ENCODE measurements at regions not wholly inside any gene's neighbourhood (a gene's known extent, or its start where the extent isn't known, plus 50 kb on each side); places are given as distances from the start of the nearest gene placed in this dataset.
"Not testable (repeated sequence)": the region's sequence is repeated elsewhere in the genome, so short reads cannot be mapped to it uniquely, and the experiment has no call there.

DNA sequence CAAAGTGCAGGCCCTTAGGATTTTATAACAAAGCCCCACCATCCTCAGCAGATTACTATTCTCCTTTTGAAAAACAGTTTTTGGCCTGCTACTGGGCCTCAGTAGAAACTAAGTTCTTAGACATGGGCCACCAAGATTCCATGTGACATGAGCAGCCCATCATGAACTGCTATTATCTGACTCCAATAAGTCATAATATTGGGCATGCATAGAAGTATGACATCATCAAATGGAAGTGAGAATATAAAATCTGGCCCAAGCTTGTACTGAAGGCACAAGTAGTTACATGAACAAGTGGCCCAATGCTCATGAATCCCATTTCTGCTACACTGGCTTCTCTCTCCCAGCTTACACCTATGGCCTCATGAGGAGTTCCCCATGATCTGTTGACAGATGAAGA lies 404.8 kb downstream of the EPHA5 start:
- no peak for DNase-seq

GRCh38 chr4:65259296-65259695 lies 411.0 kb downstream of the EPHA5 start:
- no peak for DNase-seq

GRCh38 chr4:65250916-65251315 lies 419.4 kb downstream of the EPHA5 start:
- DNase-seq: no peak

- no peak for DNase-seq
Observed at GRCh38 chr4:65249111-65249510, 421.2 kb downstream of the EPHA5 start.

GRCh38 chr4:65242156-65242846 lies 428.0 kb downstream of the EPHA5 start:
- no peak for DNase-seq

GRCh38 chr4:65241257-65241997 lies 428.9 kb downstream of the EPHA5 start:
- DNase-seq: no peak

- no peak for DNase-seq
Observed at GRCh38 chr4:65234061-65234460, 436.2 kb downstream of the EPHA5 start.

- DNase-seq: no peak
Observed at GRCh38 chr4:65227628-65228027, 442.7 kb downstream of the EPHA5 start.

GRCh38 chr4:65223601-65224000 lies 446.7 kb downstream of the EPHA5 start:
- DNase-seq: no peak

DNA sequence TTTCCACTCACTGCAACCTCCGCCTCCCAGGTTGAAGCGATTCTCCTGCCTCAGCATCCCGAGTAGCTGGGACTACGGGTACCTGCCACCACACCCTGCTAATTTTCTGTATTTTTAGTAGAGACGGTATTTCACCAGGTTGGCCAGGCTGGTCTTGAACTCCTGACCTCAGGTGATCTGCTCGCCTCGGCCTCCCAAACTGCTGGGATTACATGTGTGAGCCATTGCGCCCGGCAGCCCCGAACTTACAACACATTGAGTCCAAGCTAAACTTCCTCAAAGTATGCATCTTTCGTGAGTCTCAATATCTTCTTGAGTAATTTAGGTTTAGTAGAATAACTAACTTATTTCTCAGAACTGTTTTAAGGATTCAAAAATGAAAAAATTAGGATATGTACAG lies 447.2 kb downstream of the EPHA5 start:
- DNase-seq: not testable (repeated sequence)

- no peak for DNase-seq
Observed at GRCh38 chr4:65217179-65217578, 453.1 kb downstream of the EPHA5 start.

DNA sequence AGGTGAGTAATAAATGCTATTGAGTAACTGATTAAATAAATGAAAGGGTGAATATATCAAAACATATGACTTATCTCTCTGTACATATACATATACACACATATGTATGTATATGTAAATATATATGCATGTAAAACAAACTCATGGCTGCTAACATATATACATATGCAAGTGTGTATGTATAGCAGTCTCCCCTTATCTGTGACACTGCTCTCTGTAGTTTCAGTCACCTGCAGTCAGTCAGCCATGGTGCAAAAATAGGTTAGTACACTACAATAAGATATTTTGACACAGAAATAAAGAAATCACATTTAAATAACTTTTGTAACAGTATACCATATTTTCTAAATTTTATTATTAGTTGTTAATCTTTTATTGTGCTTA lies 467.4 kb downstream of the EPHA5 start:
- DNase-seq: no peak

GRCh38 chr4:65202165-65202852 lies 468.0 kb downstream of the EPHA5 start:
- DNase-seq: no peak

DNA sequence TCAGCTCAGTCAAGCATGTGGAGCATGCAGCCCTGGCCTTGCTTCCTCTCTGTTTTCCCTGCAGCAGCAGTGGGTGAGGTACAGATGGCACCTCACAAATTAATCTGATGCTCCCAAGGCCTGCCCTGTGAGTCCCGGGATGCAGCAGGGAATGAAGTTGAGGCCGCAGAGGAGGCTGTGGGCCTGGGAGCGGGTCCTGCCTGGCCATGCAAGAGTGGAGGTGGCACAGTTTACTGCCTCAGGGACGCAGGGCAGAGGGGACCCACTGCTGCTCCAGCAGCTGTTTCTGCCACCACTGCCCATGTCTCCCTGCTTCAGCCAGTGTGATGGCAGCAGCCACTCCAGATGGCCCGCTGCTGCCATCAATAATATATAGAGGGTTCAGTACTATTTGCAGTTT lies 474.6 kb downstream of the EPHA5 start:
- no peak for DNase-seq

DNA sequence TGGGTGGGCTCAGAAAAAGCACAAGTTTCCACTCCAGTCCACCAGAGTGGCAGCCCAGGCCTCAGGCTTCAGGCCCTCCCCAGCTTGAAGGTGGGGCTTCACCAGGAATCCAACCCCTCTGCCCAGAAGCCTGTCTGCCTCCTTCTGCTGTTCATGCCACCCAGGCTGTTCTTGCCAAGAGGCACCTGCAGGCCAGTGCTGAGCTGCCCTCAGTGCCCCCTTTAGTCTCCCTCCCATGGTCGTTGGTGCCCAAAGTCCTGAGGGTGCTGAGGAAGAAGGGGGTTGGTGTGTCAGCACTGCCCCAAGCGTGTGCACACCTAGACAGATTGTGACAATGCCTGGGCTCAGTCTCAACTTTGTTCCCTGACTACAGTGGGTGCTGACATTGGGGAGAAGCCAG lies 475.3 kb downstream of the EPHA5 start:
- DNase-seq: no peak

DNA sequence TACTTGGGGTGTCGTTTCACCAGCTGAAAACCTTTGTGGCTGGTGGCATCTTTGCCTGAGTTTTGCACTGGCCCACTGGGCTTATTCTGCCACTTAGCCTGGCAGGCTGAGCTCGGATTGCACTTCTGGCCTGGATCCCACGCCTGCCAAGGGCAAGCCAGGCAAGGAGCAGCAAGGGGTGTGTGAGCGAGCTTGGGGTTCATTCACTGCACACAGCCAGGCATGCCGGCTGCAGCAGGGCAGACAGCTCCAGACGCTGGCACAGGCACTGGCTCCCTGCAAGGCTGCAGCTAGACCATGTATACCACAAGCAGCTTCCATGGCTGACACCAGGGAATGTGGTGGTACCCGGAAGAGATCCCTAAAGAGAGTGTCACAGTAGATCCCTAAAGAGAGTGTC lies 476.3 kb downstream of the EPHA5 start:
- DNase-seq: no peak

GRCh38 chr4:65190780-65191179 lies 479.5 kb downstream of the EPHA5 start:
- DNase-seq: no peak

DNA sequence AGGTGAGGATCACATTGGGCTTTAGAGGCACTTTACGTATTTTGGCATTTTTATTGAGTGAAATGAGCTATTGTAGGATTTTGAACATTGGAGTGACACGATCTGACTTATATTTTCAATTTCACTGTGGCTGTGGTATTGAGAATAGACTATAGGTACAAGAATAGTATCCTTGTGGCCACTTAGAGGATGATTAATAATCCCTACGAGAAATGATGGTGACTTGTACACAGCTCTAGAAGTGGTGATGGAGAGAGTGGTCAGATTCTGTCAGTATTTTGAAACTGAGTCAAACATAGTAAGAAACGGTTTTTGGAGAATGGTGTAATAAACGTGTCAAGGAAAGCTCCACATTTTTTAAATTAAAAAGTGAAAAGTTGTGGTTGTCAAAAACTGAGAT lies 494.7 kb downstream of the EPHA5 start:
- no peak for DNase-seq

DNA sequence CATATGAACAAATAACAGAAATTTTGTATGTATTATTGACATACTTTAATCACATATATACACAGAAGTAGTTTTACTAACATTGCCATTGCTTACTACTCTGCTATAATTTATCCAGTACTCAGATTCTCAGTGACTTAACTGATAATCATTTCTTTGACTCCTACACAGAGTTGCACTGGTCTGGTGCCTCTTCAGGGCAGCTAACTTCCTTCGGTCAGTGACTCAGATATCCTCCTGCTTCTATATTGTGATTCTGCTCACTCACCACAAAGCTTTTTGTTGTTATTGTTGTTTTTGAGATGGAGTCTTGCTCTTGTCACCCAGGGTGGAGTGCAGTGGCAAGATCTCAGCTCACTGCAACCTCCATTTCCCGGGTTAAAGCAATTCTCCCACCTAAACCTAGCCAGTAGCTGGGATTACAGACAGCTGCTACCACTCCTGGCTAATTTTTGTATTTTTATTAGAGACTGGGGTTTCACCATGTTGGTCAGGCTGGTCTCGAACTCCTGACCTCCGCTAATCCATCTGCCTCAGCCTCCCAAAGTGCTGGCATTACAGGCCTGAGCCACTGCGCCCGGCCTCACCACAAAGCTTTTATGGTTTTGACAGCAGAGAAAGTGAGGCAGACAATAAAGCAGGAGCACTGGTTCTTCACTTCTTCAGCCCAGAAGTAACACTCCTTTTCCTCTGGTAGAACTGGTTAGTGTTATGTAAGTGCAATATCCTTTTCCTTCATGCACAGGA lies 499.3 kb downstream of the EPHA5 start:
- DNase-seq: no peak

- no peak for DNase-seq
Observed at GRCh38 chr4:65167719-65168118, 502.6 kb downstream of the EPHA5 start.

DNA sequence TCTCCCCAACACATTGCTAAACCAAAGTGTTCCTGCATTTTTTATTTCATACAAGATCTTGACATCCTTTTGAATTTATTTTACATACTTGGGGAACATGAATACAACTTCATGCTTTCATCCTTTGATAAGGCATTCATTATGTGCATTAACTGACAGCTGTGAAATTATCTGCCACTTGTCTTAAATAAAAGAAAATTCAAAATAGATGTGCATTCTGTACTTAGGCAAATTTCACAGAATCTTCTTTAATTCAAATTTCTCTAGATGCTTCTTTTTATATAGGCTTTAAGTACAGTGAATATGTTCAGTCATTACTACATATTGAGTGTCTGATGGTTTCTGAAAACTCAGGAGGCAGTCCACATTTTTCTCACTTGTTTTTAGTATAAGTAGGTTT lies 518.1 kb downstream of the EPHA5 start:
- DNase-seq: no peak

DNA sequence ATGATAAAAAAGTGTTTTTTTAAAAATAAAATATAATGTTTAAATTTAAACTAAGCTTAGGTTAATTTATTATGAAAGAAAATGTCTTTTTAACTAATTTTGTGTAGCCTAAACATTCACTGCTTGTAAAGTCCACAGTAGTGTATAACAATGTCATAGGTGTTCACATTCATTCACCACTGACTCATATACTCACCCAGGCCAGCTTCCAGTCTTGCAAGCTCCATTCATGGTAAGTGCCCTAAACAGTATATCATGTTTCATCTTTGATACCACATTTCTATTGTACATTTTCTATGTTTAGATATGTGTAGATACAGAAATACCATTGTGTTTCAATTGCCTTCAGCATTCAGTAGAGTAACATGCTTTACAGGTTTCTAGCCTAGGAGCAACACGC lies 530.3 kb downstream of the EPHA5 start:
- DNase-seq: no peak

DNA sequence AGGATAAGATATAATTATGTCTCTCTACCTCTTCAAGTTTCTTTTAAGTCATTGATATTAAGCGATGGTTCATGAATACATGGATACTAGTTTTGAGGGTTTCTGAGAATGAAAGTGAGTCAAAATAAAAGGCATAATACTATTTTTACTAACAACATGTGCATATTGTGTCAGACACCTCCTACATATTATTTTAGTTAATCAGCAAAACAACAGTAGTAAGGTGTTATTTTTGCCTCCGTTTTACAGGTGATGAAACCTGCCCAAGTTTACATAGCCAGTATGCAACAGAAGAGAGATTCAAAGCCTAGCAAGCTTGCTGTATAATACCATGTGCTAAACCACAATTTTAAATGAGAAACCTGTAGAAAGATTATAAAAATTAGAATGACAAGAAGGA lies 544.1 kb downstream of the EPHA5 start:
- DNase-seq: no peak
